Glomerular visceral epithelial cell (primary cell): ENCODE measurements at regions not wholly inside any gene's neighbourhood (a gene's known extent, or its start where the extent isn't known, plus 50 kb on each side); places are given as distances from the start of the nearest gene placed in this dataset.
"Not testable (repeated sequence)": the region's sequence is repeated elsewhere in the genome, so short reads cannot be mapped to it uniquely, and the experiment has no call there.

Source experiments
- DNase-seq: peaks from one replicate; pipeline ENCODE4 v3.0.0-alpha.2; 2016; ENCODE audit errors: extremely low spot score

- DNase-seq: no peak
Observed at GRCh38 chr13:84745051-84745551, 862.8 kb upstream of the SLITRK1 start.

GRCh38 chr13:84744203-84744602 lies 861.9 kb upstream of the SLITRK1 start:
- DNase-seq: no peak

- no peak for DNase-seq
Observed at GRCh38 chr13:84741253-84741652, 859.0 kb upstream of the SLITRK1 start.

GRCh38 chr13:84739021-84739420 lies 856.7 kb upstream of the SLITRK1 start:
- no peak for DNase-seq

- DNase-seq: no peak
Observed at GRCh38 chr13:84737661-84738060, 855.4 kb upstream of the SLITRK1 start.

- no peak for DNase-seq
Observed at GRCh38 chr13:84730376-84730775, 848.1 kb upstream of the SLITRK1 start.

GRCh38 chr13:84705982-84706710 lies 823.9 kb upstream of the SLITRK1 start:
- no peak for DNase-seq

GRCh38 chr13:84702174-84702573 lies 819.9 kb upstream of the SLITRK1 start:
- no peak for DNase-seq

GRCh38 chr13:84697591-84697990 lies 815.3 kb upstream of the SLITRK1 start:
- not testable (repeated sequence) for DNase-seq

GRCh38 chr13:84686973-84687372 lies 804.7 kb upstream of the SLITRK1 start:
- no peak for DNase-seq

- no peak for DNase-seq
Observed at GRCh38 chr13:84686458-84686857, 804.2 kb upstream of the SLITRK1 start.

GRCh38 chr13:84684804-84685203 lies 802.5 kb upstream of the SLITRK1 start:
- no peak for DNase-seq

GRCh38 chr13:84684048-84684662 lies 801.9 kb upstream of the SLITRK1 start:
- DNase-seq: no peak

- no peak for DNase-seq
Observed at GRCh38 chr13:84683448-84683847, 801.2 kb upstream of the SLITRK1 start.

GRCh38 chr13:84677836-84678235 lies 795.6 kb upstream of the SLITRK1 start:
- no peak for DNase-seq

- DNase-seq: no peak
Observed at GRCh38 chr13:84672616-84673015, 790.3 kb upstream of the SLITRK1 start.

- DNase-seq: no peak
Observed at GRCh38 chr13:84670245-84670644, 788.0 kb upstream of the SLITRK1 start.

- DNase-seq: no peak
Observed at GRCh38 chr13:84668637-84669036, 786.4 kb upstream of the SLITRK1 start.

GRCh38 chr13:84662491-84662890 lies 780.2 kb upstream of the SLITRK1 start:
- no peak for DNase-seq

GRCh38 chr13:84661718-84662117 lies 779.4 kb upstream of the SLITRK1 start:
- no peak for DNase-seq

GRCh38 chr13:84659359-84659661 lies 777.0 kb upstream of the SLITRK1 start:
- no peak for DNase-seq

GRCh38 chr13:84658491-84659358 lies 776.5 kb upstream of the SLITRK1 start:
- no peak for DNase-seq

- no peak for DNase-seq
Observed at GRCh38 chr13:84655677-84656076, 773.4 kb upstream of the SLITRK1 start.
